ENCODE measurements at regions not wholly inside any gene's neighbourhood (a gene's known extent, or its start where the extent isn't known, plus 50 kb on each side); places are given as distances from the start of the nearest gene placed in this dataset.
"Not testable (repeated sequence)": the region's sequence is repeated elsewhere in the genome, so short reads cannot be mapped to it uniquely, and the experiment has no call there.

GRCh38 chr21:25166904-25167303, 440.4 kb downstream of the MRPL39 start:
- not testable (repeated sequence) for TF ChIP-seq RAD21 (conservative IDR thresholded peaks at IDR 0.05); EZH2 (IDR thresholded peaks at IDR 0.05; ENCODE audit: borderline replicate concordance, insufficient read depth, low read length, poor library complexity, severe bottlenecking); CTCF (IDR thresholded peaks at IDR 0.05; ENCODE audit: poor library complexity, severe bottlenecking); REST (IDR thresholded peaks at IDR 0.05; ENCODE audit: borderline replicate concordance); POLR2AphosphoS5 (IDR thresholded peaks at IDR 0.05); EP300 (conservative IDR thresholded peaks at IDR 0.05; ENCODE audit: poor library complexity, severe bottlenecking); SMC3 (conservative IDR thresholded peaks at IDR 0.05; ENCODE audit: poor library complexity); MXI1 (conservative IDR thresholded peaks at IDR 0.05; ENCODE audit: poor library complexity, severe bottlenecking)

Measured in neural cell (in vitro differentiated cells).